ENCODE measurements at regions not wholly inside any gene's neighbourhood (a gene's known extent, or its start where the extent isn't known, plus 50 kb on each side); places are given as distances from the start of the nearest gene placed in this dataset.
"Not testable (repeated sequence)": the region's sequence is repeated elsewhere in the genome, so short reads cannot be mapped to it uniquely, and the experiment has no call there.

DNA sequence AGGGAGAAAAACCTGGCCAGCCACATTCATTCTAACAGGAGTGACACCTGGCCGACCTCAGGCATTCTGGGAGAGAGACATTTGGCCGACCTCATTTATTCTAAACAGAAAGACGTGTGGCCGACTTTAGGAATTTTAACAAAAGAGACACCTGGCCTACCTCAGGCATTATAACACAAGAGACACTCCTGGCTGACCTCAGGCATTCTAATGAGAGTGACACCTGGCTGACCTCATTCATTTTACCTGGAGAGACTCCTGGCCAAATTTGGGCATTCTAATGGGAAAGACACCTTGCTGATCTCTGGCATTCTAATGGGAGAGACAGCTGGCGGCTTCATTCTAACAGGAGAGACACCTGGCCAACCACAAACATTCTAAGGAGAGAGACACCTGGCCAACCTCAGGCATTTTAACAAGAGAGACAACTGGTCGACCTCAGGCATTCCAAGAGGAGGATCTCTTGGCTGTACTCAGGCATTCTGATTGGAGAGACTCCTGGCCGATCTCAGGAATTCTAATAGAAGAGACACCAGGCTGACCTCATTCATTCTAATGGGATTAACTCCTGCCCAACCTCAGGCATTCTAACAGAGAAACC, 1353.9 kb downstream of the UQCRFS1 start:
- H3K4me1 ChIP-seq: no peaks in the 10 kb centered on the region
- no peaks in the 10 kb centered on the region for H3K27me3 ChIP-seq
- no peak overlapping the region for H3K27ac ChIP-seq
- WGBS, 2 donors: 76 to 78% methylated on average over 7 of the region's 7 CpGs
- DNase-seq: no peak
- intact Hi-C loops (cut with DNase I): no loop called here
- ATAC-seq: no peak
- TF ChIP-seq CTCF (IDR thresholded peaks at IDR 0.05): no peak
- H3K9me3 ChIP-seq: peaks cover 0 to 91% (median 41%) of the 10 kb centered on the region in 11 donors
- H3K4me3 ChIP-seq: no peak overlapping the region
- H3K36me3 ChIP-seq: no peaks in the 10 kb centered on the region

GRCh38 chr19:27852931-27853330, 1360.0 kb downstream of the UQCRFS1 start:
- H3K27me3 ChIP-seq; H3K4me3 ChIP-seq; H3K36me3 ChIP-seq; DNase-seq; H3K27ac ChIP-seq; intact Hi-C loops (cut with DNase I); ATAC-seq; H3K4me1 ChIP-seq: not testable (repeated sequence)
- peaks cover 0 to 96% (median 22%) of the 10 kb centered on the region in 11 donors for H3K9me3 ChIP-seq
- WGBS, 2 donors: 77 to 87% methylated on average over 7 of the region's 7 CpGs

DNA sequence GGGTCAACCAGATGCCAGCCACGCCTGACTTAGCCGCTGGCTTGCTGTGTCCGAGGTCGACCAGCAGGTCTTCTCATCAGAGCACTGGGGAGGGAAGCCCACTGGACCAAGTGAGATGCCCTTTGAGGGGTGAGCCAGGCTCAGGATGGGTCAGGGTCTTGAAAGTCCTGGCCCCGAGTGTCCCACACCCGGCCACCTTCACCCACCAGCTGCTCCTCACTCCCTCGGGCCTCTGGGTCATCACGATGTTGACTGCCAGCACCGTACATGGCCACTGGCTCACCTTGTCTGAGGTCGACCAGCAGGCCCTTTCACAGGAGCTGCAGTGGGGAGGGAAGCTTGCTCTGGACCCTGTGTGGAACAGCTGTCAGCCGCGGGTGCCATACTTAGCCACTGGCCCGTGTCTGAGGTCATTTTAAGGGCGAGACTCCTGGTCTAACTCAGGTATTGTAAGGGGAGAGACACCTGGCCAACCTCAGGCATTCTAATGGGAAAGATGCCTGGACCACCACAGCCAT, 1361.3 kb downstream of the UQCRFS1 start:
- Histone ChIP-seq H3K9me3 (peaks cover 0 to 96% (median 11%) of the 10 kb centered on the region in 11 donors), H3K36me3 (no peaks in the 10 kb centered on the region), H3K4me3 (no peak overlapping the region), H3K27ac (no peak overlapping the region), H3K27me3 (no peaks in the 10 kb centered on the region), H3K4me1 (no peaks in the 10 kb centered on the region)
- 84 to 89% methylated on average over 14 of the region's 14 CpGs for WGBS, 2 donors
- no peak for ATAC-seq
- no peak for TF ChIP-seq CTCF (IDR thresholded peaks at IDR 0.05)
- intact Hi-C loops (cut with DNase I): no loop called here
- DNase-seq: no peak

DNA sequence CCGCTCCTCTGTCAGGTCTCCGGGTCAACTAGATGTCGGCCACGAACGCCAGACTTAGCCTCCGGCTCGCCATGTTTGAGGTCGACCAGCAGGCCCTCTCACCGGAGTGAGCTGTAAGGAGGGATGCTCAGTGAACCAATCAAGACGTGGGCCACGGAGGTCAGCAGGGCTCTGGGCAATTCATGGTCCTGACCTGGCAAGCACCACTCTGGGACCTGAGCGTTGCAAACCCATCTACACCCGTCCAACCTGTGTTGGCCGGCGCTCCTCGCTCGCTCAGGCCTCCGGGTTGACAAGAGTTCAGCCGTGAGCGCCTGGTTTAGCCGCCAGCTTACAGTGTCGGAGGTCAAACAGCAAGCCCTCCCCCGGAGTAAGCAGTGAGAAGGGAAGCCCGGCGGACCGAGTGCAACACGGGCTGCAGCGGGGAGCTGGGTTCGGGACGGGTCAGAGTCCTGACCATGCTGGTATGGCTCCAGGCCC, 1361.9 kb downstream of the UQCRFS1 start:
- H3K4me3 ChIP-seq: no peak overlapping the region
- DNase-seq (no peak), ATAC-seq (no peak)
- no peak overlapping the region for H3K27ac ChIP-seq
- no peak for TF ChIP-seq CTCF (IDR thresholded peaks at IDR 0.05)
- intact Hi-C loops (cut with DNase I): no loop called here
- H3K4me1 ChIP-seq: no peaks in the 10 kb centered on the region
- no peaks in the 10 kb centered on the region for H3K27me3 ChIP-seq
- 95 to 96% methylated on average over 30 of the region's 30 CpGs for WGBS, 2 donors
- H3K9me3 ChIP-seq: peaks cover 0 to 97% (median 11%) of the 10 kb centered on the region in 11 donors
- no peaks in the 10 kb centered on the region for H3K36me3 ChIP-seq

GRCh38 chr19:27846944-27847343, 1366.0 kb downstream of the UQCRFS1 start:
- no peak for TF ChIP-seq CTCF (IDR thresholded peaks at IDR 0.05)
- H3K4me3 ChIP-seq: no peak overlapping the region
- DNase-seq: no peak
- H3K4me1 ChIP-seq: no peaks in the 10 kb centered on the region
- intact Hi-C loops (cut with DNase I): no loop called here
- 74 to 76% methylated on average over 5 of the region's 5 CpGs for WGBS, 2 donors
- peaks cover 0 to 70% (median 2%) of the 10 kb centered on the region in 11 donors for H3K9me3 ChIP-seq
- no peaks in the 10 kb centered on the region for H3K27me3 ChIP-seq
- no peak overlapping the region for H3K27ac ChIP-seq
- no peak for ATAC-seq
- H3K36me3 ChIP-seq: no peaks in the 10 kb centered on the region

All from heart right ventricle (tissue), 16 donors.